ENCODE measurements at regions not wholly inside any gene's neighbourhood (a gene's known extent, or its start where the extent isn't known, plus 50 kb on each side); places are given as distances from the start of the nearest gene placed in this dataset.

- DNase-seq, result no peak
- H3K27me3 ChIP-seq (replicated peaks in 1 of 7), result no peaks in the 10 kb centered on the region
These were observed 515.8 kb downstream of the SLITRK6 start for GRCh38 chr13:85283408-85283807.

GRCh38 chr13:85282876-85283275, 516.3 kb downstream of the SLITRK6 start:
- H3K4me1 ChIP-seq, result no peaks in the 10 kb centered on the region
- intact Hi-C loops (cut with DNase I; ENCODE audit: low total_unique reads), result no loop called here
- DNase-seq, result no peak
- H3K4me3 ChIP-seq, result no peak overlapping the region
- no peak overlapping the region for H3K27ac ChIP-seq
- H3K36me3 ChIP-seq, result no peaks in the 10 kb centered on the region
- WGBS, 5 donors, result 78 to 87% (median 82%) methylated on average over 2 of the region's 2 CpGs
- TF ChIP-seq CTCF (IDR thresholded peaks at IDR 0.05 in 8 of 11, conservative IDR thresholded peaks at IDR 0.05 in 3 of 11) (no peak), POLR2AphosphoS5 (IDR thresholded peaks at IDR 0.05) (no peak), POLR2A (IDR thresholded peaks at IDR 0.05) (no peak)
- H3K9me3 ChIP-seq, result no peaks in the 10 kb centered on the region
- H3K27me3 ChIP-seq (replicated peaks in 1 of 7), result no peaks in the 10 kb centered on the region

More at GRCh38 chr13:85283408-85283807, 515.8 kb downstream of the SLITRK6 start:
- H3K9me3 ChIP-seq, result peaks cover 0 to 3% (median 0%) of the 10 kb centered on the region in 8 donors
- no peaks in the 10 kb centered on the region for H3K4me1 ChIP-seq
- intact Hi-C loops (cut with DNase I; ENCODE audit: low total_unique reads), result no loop called here
- no peaks in the 10 kb centered on the region for H3K36me3 ChIP-seq
- H3K4me3 ChIP-seq, result no peak overlapping the region
- no peak for TF ChIP-seq POLR2AphosphoS5 (IDR thresholded peaks at IDR 0.05)
- TF ChIP-seq CTCF (IDR thresholded peaks at IDR 0.05 in 8 of 11, conservative IDR thresholded peaks at IDR 0.05 in 3 of 11), result no peak
- no peak for TF ChIP-seq POLR2A (IDR thresholded peaks at IDR 0.05)
- H3K27ac ChIP-seq, result no peak overlapping the region

- H3K4me1 ChIP-seq, result no peaks in the 10 kb centered on the region
- H3K27ac ChIP-seq, result no peak overlapping the region
- DNase-seq, result no peak
- H3K27me3 ChIP-seq (replicated peaks in 1 of 7), result no peaks in the 10 kb centered on the region
- no peaks in the 10 kb centered on the region for H3K36me3 ChIP-seq
- no peaks in the 10 kb centered on the region for H3K9me3 ChIP-seq
- TF ChIP-seq CTCF (IDR thresholded peaks at IDR 0.05 in 8 of 11, conservative IDR thresholded peaks at IDR 0.05 in 3 of 11), result no peak
- no peak for TF ChIP-seq POLR2A (IDR thresholded peaks at IDR 0.05)
- no peak for TF ChIP-seq POLR2AphosphoS5 (IDR thresholded peaks at IDR 0.05)
- WGBS, 5 donors, result 20 to 34% (median 29%) methylated on average over 2 of the region's 2 CpGs
- intact Hi-C loops (cut with DNase I; ENCODE audit: low total_unique reads), result no loop called here
- H3K4me3 ChIP-seq, result no peak overlapping the region
These were observed 520.4 kb downstream of the SLITRK6 start for GRCh38 chr13:85278851-85279250.

GRCh38 chr13:85277748-85278147, 521.5 kb downstream of the SLITRK6 start:
- Histone ChIP-seq H3K36me3 (no peaks in the 10 kb centered on the region), H3K27me3 (replicated peaks in 1 of 7) (no peaks in the 10 kb centered on the region), H3K4me1 (no peaks in the 10 kb centered on the region), H3K4me3 (no peak overlapping the region), H3K9me3 (peaks cover 0 to 3% (median 0%) of the 10 kb centered on the region in 8 donors), H3K27ac (no peak overlapping the region)
- DNase-seq, result no peak
- 68 to 81% (median 76%) methylated on average over 1 of the region's 1 CpG for WGBS, 5 donors
- no peak for TF ChIP-seq POLR2A (IDR thresholded peaks at IDR 0.05)
- no peak for TF ChIP-seq CTCF (IDR thresholded peaks at IDR 0.05 in 8 of 11, conservative IDR thresholded peaks at IDR 0.05 in 3 of 11)
- TF ChIP-seq POLR2AphosphoS5 (IDR thresholded peaks at IDR 0.05), result no peak
- intact Hi-C loops (cut with DNase I; ENCODE audit: low total_unique reads), result no loop called here
